SK-N-MC (cell line): ENCODE measurements at regions not wholly inside any gene's neighbourhood (a gene's known extent, or its start where the extent isn't known, plus 50 kb on each side); places are given as distances from the start of the nearest gene placed in this dataset.

Experiments
- EZH2 ChIP-seq: fragments of 200-600 bp; sonication (generic); IDR thresholded peaks from one replicate; pipeline ENCODE4 v1.6.1; 2017; ENCODE audit warnings: antibody characterized with exemption
- FOXP2 ChIP-seq: optimal IDR thresholded peaks from 2 replicates; pipeline ENCODE3; 2011; ENCODE audit warnings: mild to moderate bottlenecking, moderate library complexity; ENCODE audit not compliant: insufficient read depth; ENCODE audit errors: extremely low read length, control extremely low read depth
- POLR2AphosphoS5 ChIP-seq: IDR thresholded peaks from 2 replicates; pipeline ENCODE4 v1.6.1; 2012; ENCODE audit warnings: mild to moderate bottlenecking, low read depth, low read length, borderline replicate concordance

DNA sequence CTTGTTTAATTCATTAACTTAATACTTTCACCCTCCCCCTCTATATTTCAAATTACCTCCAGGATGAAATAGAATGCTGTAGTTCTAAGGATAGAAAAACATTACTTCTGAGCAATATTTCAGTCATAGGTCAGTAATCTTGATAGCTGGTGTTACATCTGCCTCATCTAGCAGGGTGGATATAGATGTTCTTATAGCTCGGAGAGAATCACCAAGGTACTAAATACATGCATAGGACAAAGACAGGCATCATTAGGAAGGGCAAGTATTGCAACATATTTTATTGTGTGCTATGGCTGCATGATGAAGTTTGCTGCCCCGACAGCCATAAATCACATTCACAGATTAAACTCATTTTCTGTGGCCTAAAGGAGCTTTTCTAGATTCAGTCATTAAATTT is 601.0 kb downstream of the FGF9 start:
- no peak for TF ChIP-seq EZH2
- no peak for TF ChIP-seq FOXP2
- no peak for TF ChIP-seq POLR2AphosphoS5
